ENCODE measurements at regions not wholly inside any gene's neighbourhood (a gene's known extent, or its start where the extent isn't known, plus 50 kb on each side); places are given as distances from the start of the nearest gene placed in this dataset.

- DNase-seq = no peak
Observed at GRCh38 chr5:5615569-5615968, 193.1 kb downstream of the ICE1 start.

GRCh38 chr5:5613261-5613990 lies 190.9 kb downstream of the ICE1 start:
- DNase-seq = no peak

GRCh38 chr5:5612096-5612495 lies 189.6 kb downstream of the ICE1 start:
- no peak for DNase-seq

- DNase-seq = no peak
Observed at GRCh38 chr5:5609935-5610334, 187.5 kb downstream of the ICE1 start.

- no peak for DNase-seq
Observed at GRCh38 chr5:5605170-5605764, 182.8 kb downstream of the ICE1 start.

GRCh38 chr5:5602554-5602953 lies 180.1 kb downstream of the ICE1 start:
- no peak for DNase-seq

- DNase-seq = no peak
Observed at GRCh38 chr5:5598547-5599113, 176.2 kb downstream of the ICE1 start.

- DNase-seq = no peak
Observed at GRCh38 chr5:5593391-5593790, 170.9 kb downstream of the ICE1 start.

GRCh38 chr5:5592541-5592940 lies 170.1 kb downstream of the ICE1 start:
- no peak for DNase-seq

- no peak for DNase-seq
Observed at GRCh38 chr5:5591567-5591966, 169.1 kb downstream of the ICE1 start.

GRCh38 chr5:5589857-5590256 lies 167.4 kb downstream of the ICE1 start:
- no peak for DNase-seq

- DNase-seq = no peak
Observed at GRCh38 chr5:5588887-5589826, 166.7 kb downstream of the ICE1 start.

- DNase-seq = no peak
Observed at GRCh38 chr5:5588386-5588785, 165.9 kb downstream of the ICE1 start.

- DNase-seq = no peak
Observed at GRCh38 chr5:5587474-5587873, 165.0 kb downstream of the ICE1 start.

GRCh38 chr5:5586721-5587120 lies 164.2 kb downstream of the ICE1 start:
- no peak for DNase-seq

GRCh38 chr5:5585751-5586341 lies 163.4 kb downstream of the ICE1 start:
- no peak for DNase-seq

GRCh38 chr5:5584751-5585150 lies 162.3 kb downstream of the ICE1 start:
- DNase-seq = no peak

GRCh38 chr5:5584236-5584745 lies 161.8 kb downstream of the ICE1 start:
- DNase-seq = no peak

GRCh38 chr5:5583832-5584231 lies 161.4 kb downstream of the ICE1 start:
- DNase-seq = no peak

GRCh38 chr5:5583023-5583765 lies 160.7 kb downstream of the ICE1 start:
- no peak for DNase-seq

- DNase-seq = no peak
Observed at GRCh38 chr5:5581080-5581479, 158.6 kb downstream of the ICE1 start.

GRCh38 chr5:5576744-5577143 lies 154.3 kb downstream of the ICE1 start:
- no peak for DNase-seq

All from NCI-H2171 treated with DMSO at 0.1 percent for 48 hours (cell line).